ENCODE measurements at regions not wholly inside any gene's neighbourhood (a gene's known extent, or its start where the extent isn't known, plus 50 kb on each side); places are given as distances from the start of the nearest gene placed in this dataset.

DNA sequence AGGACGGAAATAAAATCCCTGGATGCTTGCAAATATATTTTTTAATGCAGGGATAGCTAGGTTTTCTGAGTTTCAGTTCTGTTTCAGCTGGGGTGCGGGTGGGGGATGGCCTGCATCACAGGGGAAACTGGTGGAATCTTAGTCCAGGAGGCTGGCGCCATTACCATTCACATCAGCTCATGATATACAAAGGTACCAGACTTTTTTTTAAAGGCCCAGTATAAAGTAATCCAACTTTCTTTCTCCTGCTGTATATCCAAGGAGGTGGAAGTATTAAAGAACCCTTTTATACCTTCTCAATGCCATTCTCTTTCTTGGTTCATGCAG, 343.8 kb downstream of the KCNRG start:
- TF ChIP-seq, protein P1, sequence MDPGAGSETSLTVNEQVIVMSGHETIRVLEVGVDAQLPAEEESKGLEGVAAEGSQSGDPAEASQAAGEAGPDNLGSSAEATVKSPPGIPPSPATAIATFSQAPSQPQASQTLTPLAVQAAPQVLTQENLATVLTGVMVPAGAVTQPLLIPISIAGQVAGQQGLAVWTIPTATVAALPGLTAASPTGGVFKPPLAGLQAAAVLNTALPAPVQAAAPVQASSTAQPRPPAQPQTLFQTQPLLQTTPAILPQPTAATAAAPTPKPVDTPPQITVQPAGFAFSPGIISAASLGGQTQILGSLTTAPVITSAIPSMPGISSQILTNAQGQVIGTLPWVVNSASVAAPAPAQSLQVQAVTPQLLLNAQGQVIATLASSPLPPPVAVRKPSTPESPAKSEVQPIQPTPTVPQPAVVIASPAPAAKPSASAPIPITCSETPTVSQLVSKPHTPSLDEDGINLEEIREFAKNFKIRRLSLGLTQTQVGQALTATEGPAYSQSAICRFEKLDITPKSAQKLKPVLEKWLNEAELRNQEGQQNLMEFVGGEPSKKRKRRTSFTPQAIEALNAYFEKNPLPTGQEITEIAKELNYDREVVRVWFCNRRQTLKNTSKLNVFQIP (CRISPR knock-in tag; IDR thresholded peaks at IDR 0.05; ENCODE audit: borderline replicate concordance, low read depth): no peak
- no peak for TF ChIP-seq RARB (CRISPR knock-in tag; IDR thresholded peaks at IDR 0.05)
- TF ChIP-seq ISL1 (CRISPR knock-in tag; IDR thresholded peaks at IDR 0.05): no peak
- no peak for TF ChIP-seq ZNF565 (CRISPR knock-in tag; conservative IDR thresholded peaks at IDR 0.05; ENCODE audit: low read depth)
- TF ChIP-seq SNAI2 (CRISPR knock-in tag; IDR thresholded peaks at IDR 0.05): no peak
- no peak for TF ChIP-seq ZFP3 (CRISPR knock-in tag; IDR thresholded peaks at IDR 0.05)
- TF ChIP-seq GLIS3 (CRISPR knock-in tag; IDR thresholded peaks at IDR 0.05): no peak
- TF ChIP-seq OSR1 (CRISPR knock-in tag; IDR thresholded peaks at IDR 0.05): no peak
- no peak for TF ChIP-seq BACH2 (CRISPR knock-in tag; IDR thresholded peaks at IDR 0.05; ENCODE audit: borderline replicate concordance)
- no peak for TF ChIP-seq TSHZ2 (CRISPR knock-in tag; IDR thresholded peaks at IDR 0.05)
- TF ChIP-seq TCF4 (CRISPR knock-in tag; IDR thresholded peaks at IDR 0.05; ENCODE audit: borderline replicate concordance): no peak
- no peak for TF ChIP-seq ARNTL (CRISPR knock-in tag; IDR thresholded peaks at IDR 0.05; ENCODE audit: borderline replicate concordance, low read depth)
- TF ChIP-seq ZNF8 (CRISPR knock-in tag; IDR thresholded peaks at IDR 0.05): no peak
- TF ChIP-seq TOX (CRISPR knock-in tag; IDR thresholded peaks at IDR 0.05; ENCODE audit: borderline replicate concordance): no peak
- no peak for TF ChIP-seq CSDC2 (CRISPR knock-in tag; IDR thresholded peaks at IDR 0.05)
- TF ChIP-seq CREB5 (CRISPR knock-in tag; IDR thresholded peaks at IDR 0.05; ENCODE audit: low read depth): no peak
- no peak for TF ChIP-seq ESRRG (CRISPR knock-in tag; IDR thresholded peaks at IDR 0.05)
- TF ChIP-seq, protein P2, sequence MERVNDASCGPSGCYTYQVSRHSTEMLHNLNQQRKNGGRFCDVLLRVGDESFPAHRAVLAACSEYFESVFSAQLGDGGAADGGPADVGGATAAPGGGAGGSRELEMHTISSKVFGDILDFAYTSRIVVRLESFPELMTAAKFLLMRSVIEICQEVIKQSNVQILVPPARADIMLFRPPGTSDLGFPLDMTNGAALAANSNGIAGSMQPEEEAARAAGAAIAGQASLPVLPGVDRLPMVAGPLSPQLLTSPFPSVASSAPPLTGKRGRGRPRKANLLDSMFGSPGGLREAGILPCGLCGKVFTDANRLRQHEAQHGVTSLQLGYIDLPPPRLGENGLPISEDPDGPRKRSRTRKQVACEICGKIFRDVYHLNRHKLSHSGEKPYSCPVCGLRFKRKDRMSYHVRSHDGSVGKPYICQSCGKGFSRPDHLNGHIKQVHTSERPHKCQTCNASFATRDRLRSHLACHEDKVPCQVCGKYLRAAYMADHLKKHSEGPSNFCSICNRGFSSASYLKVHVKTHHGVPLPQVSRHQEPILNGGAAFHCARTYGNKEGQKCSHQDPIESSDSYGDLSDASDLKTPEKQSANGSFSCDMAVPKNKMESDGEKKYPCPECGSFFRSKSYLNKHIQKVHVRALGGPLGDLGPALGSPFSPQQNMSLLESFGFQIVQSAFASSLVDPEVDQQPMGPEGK (CRISPR knock-in tag; IDR thresholded peaks at IDR 0.05; ENCODE audit: borderline replicate concordance): no peak
- TF ChIP-seq ZFP30 (CRISPR knock-in tag; IDR thresholded peaks at IDR 0.05): no peak
- no peak for ATAC-seq

DNA sequence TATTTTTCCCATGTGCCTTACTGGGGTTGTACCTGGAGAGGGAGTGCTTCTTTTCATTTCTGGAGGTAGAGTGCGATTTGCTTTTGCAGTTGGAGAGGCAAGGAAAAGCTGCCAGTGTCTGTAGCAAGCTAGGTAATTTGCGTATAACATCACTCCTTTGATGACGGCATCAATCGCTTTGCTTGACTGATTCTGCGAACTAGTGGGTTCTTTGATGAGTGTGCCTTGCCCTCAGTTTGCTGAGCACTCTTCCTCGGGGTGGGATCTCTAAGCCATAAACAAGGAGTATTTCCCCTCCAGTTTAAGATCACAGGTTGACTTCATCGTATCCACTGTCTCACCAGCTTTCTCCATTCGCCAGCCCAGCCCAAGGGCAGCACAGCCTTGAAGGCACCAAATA, 344.5 kb downstream of the KCNRG start:
- ATAC-seq: no peak

DNA sequence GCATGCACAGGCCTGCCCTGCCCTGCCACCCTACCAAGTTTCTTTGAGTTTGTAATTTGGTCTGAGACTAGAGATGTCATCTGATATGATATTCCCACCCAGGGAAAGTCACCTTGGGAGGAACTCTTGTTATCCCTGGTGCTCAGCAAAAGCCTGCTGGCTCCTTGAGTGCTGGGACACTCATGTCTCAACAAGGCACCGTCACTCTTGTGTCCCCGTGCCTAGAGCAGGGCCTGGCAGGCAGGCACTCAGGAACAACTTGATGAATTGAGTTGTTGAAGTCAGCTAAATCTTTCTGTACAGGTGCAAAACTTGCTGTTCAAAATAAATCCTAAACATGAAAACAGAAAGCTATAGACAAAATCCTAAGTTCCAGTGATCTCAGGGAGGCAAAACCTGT, 345.4 kb downstream of the KCNRG start:
- no peak for ATAC-seq
- no peak for TF ChIP-seq ZFP30 (CRISPR knock-in tag; IDR thresholded peaks at IDR 0.05)

More for the DNA sequence above, 344.5 kb downstream of the KCNRG start:
- TF ChIP-seq ZFP30 (CRISPR knock-in tag; IDR thresholded peaks at IDR 0.05): no peak
- no peak for TF ChIP-seq ISL1 (CRISPR knock-in tag; IDR thresholded peaks at IDR 0.05)
- TF ChIP-seq TOX (CRISPR knock-in tag; IDR thresholded peaks at IDR 0.05; ENCODE audit: borderline replicate concordance): no peak
- no peak for TF ChIP-seq ZNF565 (CRISPR knock-in tag; conservative IDR thresholded peaks at IDR 0.05; ENCODE audit: low read depth)
- no peak for TF ChIP-seq OSR1 (CRISPR knock-in tag; IDR thresholded peaks at IDR 0.05)
- TF ChIP-seq, protein P1 (CRISPR knock-in tag; IDR thresholded peaks at IDR 0.05; ENCODE audit: borderline replicate concordance, low read depth): no peak
- no peak for TF ChIP-seq RARB (CRISPR knock-in tag; IDR thresholded peaks at IDR 0.05)
- TF ChIP-seq ZFP3 (CRISPR knock-in tag; IDR thresholded peaks at IDR 0.05): no peak
- TF ChIP-seq TCF4 (CRISPR knock-in tag; IDR thresholded peaks at IDR 0.05; ENCODE audit: borderline replicate concordance): no peak
- TF ChIP-seq PPARA (CRISPR knock-in tag; IDR thresholded peaks at IDR 0.05; ENCODE audit: borderline replicate concordance): no peak
- TF ChIP-seq ZNF70 (CRISPR knock-in tag; IDR thresholded peaks at IDR 0.05): no peak

Data from SK-N-SH treated with all-trans-retinoic acid at 6 μM for 48 hours (cell line).